H9 (cell line): ENCODE measurements at regions not wholly inside any gene's neighbourhood (a gene's known extent, or its start where the extent isn't known, plus 50 kb on each side); places are given as distances from the start of the nearest gene placed in this dataset.

Source experiments
- DNase-seq: peaks from one replicate; pipeline ENCODE4 v3.0.0-alpha.2; 2017
- H2AFZ ChIP-seq: one replicate; pipeline ENCODE4 v1.6.1; 2013; ENCODE audit warnings: mild to moderate bottlenecking, low read length, control low read depth, moderate library complexity
- H2AK5ac ChIP-seq: 2 replicates; pipeline ENCODE4 v1.6.1; 2013; ENCODE audit warnings: low read length, control low read depth, mixed read lengths; ENCODE audit not compliant: insufficient read length
- H2BK120ac ChIP-seq: one replicate; pipeline ENCODE4 v1.6.1; 2013; ENCODE audit warnings: low read depth, mild to moderate bottlenecking, low read length, control low read depth, inconsistent platforms; ENCODE audit not compliant: poor library complexity, severe bottlenecking
- H2BK12ac ChIP-seq: 2 replicates; pipeline ENCODE4 v1.6.1; 2013; ENCODE audit warnings: low read length, control low read depth, mixed read lengths, low read depth; ENCODE audit not compliant: insufficient read length
- H2BK15ac ChIP-seq: 2 replicates; pipeline ENCODE4 v1.6.1; 2013; ENCODE audit warnings: low read depth, low read length, control low read depth
- H2BK20ac ChIP-seq: one replicate; pipeline ENCODE4 v1.6.1; 2013; ENCODE audit warnings: low read depth, mild to moderate bottlenecking, low read length, control low read depth, inconsistent platforms; ENCODE audit not compliant: poor library complexity, severe bottlenecking
- H2BK5ac ChIP-seq: 2 replicates; pipeline ENCODE4 v1.6.1; 2013; ENCODE audit warnings: low read length, control low read depth, mixed read lengths; ENCODE audit not compliant: insufficient read length
- H3K14ac ChIP-seq: 2 replicates; pipeline ENCODE4 v1.6.1; 2013; ENCODE audit warnings: low read length, control low read depth; ENCODE audit not compliant: insufficient read depth
- H3K18ac ChIP-seq: 2 replicates; pipeline ENCODE4 v1.6.1; 2013; ENCODE audit warnings: low read depth, mild to moderate bottlenecking, mixed read lengths, low read length, control low read depth; ENCODE audit not compliant: insufficient read length
- H3K23ac ChIP-seq: 2 replicates; pipeline ENCODE4 v1.6.1; 2013; ENCODE audit warnings: low read length, control low read depth, mixed read lengths, low read depth; ENCODE audit not compliant: insufficient read length
- H3K23me2 ChIP-seq: 2 replicates; pipeline ENCODE4 v1.6.1; 2013; ENCODE audit warnings: low read depth, mild to moderate bottlenecking, mixed read lengths, low read length, control low read depth; ENCODE audit not compliant: insufficient read length, poor library complexity, severe bottlenecking
- H3K27ac ChIP-seq: 2 replicates; pipeline ENCODE4 v1.5.1; 2013; ENCODE audit warnings: low read length, control low read depth, mixed read lengths, low read depth; ENCODE audit not compliant: insufficient read length
- H3K27me3 ChIP-seq: 2 replicates; pipeline ENCODE4 v1.6.1; 2013; ENCODE audit warnings: low read length, control low read depth, inconsistent platforms; ENCODE audit not compliant: insufficient read depth
- H3K4ac ChIP-seq: 2 replicates; pipeline ENCODE4 v1.6.1; 2013; ENCODE audit warnings: low read depth, mild to moderate bottlenecking, control low read depth, inconsistent platforms, low read length, moderate library complexity
- H3K4me1 ChIP-seq: 2 replicates; pipeline ENCODE4 v1.6.1; 2013; ENCODE audit warnings: low read length, control low read depth, inconsistent platforms; ENCODE audit not compliant: insufficient read depth
- H3K4me2 ChIP-seq: 2 replicates; pipeline ENCODE4 v1.6.1; 2013; ENCODE audit warnings: low read length, control low read depth, mixed read lengths; ENCODE audit not compliant: insufficient read length, insufficient read depth
- H3K56ac ChIP-seq: 2 replicates; pipeline ENCODE4 v1.6.1; 2013; ENCODE audit warnings: low read depth, mild to moderate bottlenecking, mixed read lengths, low read length, control low read depth; ENCODE audit not compliant: insufficient read length
- H3K79me1 ChIP-seq: 2 replicates; pipeline ENCODE4 v1.6.1; 2013; ENCODE audit warnings: low read depth, mild to moderate bottlenecking, moderate library complexity, low read length, control low read depth, inconsistent platforms; ENCODE audit not compliant: insufficient read depth, poor library complexity, severe bottlenecking
- H3K79me2 ChIP-seq: 2 replicates; pipeline ENCODE4 v1.6.1; 2013; ENCODE audit warnings: low read length, control low read depth, inconsistent platforms; ENCODE audit not compliant: insufficient read depth
- H3K9ac ChIP-seq: 2 replicates; pipeline ENCODE4 v1.6.1; 2013; ENCODE audit warnings: low read length, control low read depth, mixed read lengths; ENCODE audit not compliant: insufficient read length; ENCODE audit errors: extremely low read depth
- H3K9me3 ChIP-seq: one replicate; pipeline ENCODE4 v1.6.1; 2013; ENCODE audit warnings: low read depth, low read length, inconsistent platforms; ENCODE audit not compliant: control insufficient read depth
- H3T11ph ChIP-seq: one replicate; pipeline ENCODE4 v1.6.1; 2013; ENCODE audit warnings: mild to moderate bottlenecking, low read length, control low read depth, inconsistent platforms
- H4K20me1 ChIP-seq: one replicate; pipeline ENCODE4 v1.6.1; 2013; ENCODE audit not compliant: control insufficient read depth, insufficient read length, insufficient read depth
- H4K5ac ChIP-seq: 2 replicates; pipeline ENCODE4 v1.6.1; 2013; ENCODE audit warnings: low read depth, mild to moderate bottlenecking, mixed read lengths, low read length, control low read depth; ENCODE audit not compliant: insufficient read length
- H4K8ac ChIP-seq: replicated peaks from 2 replicates; pipeline ENCODE4 v1.6.1; 2013; ENCODE audit warnings: low read length, control low read depth, mixed read lengths, low read depth; ENCODE audit not compliant: insufficient read length
- H4K91ac ChIP-seq: 2 replicates; pipeline ENCODE4 v1.6.1; 2013; ENCODE audit warnings: low read depth, mild to moderate bottlenecking, moderate library complexity, mixed read lengths, low read length, control low read depth; ENCODE audit not compliant: insufficient read length
- H3K27ac Mint-ChIP-seq, 3 experiments: 2 replicates in 2 of 3; 3 replicates in 1 of 3; pipeline ENCODE4 v1.8.0; 2020 to 2021; ENCODE audit warnings: mixed read lengths in 3 of 3, mild to moderate bottlenecking in 1 of 3, moderate library complexity in 1 of 3
- H3K27me3 Mint-ChIP-seq: 2 replicates; pipeline ENCODE4 v1.8.0; 2021; ENCODE audit warnings: low read depth, mild to moderate bottlenecking, moderate library complexity, mixed read lengths
- H3K36me3 Mint-ChIP-seq, 3 experiments: 2 replicates in 2 of 3; 3 replicates in 1 of 3; pipeline ENCODE4 v1.8.0; 2020 to 2021; ENCODE audit warnings: low read depth in 3 of 3, mixed read lengths in 3 of 3; ENCODE audit not compliant: insufficient read depth in 1 of 3
- H3K4me1 Mint-ChIP-seq, 2 experiments: 2 replicates each; pipeline ENCODE4 v1.8.0; 2020; ENCODE audit warnings: mixed read lengths in 2 of 2
- H3K4me3 Mint-ChIP-seq, 2 experiments: 2 replicates in 1 of 2; 3 replicates in 1 of 2; pipeline ENCODE4 v1.8.0; 2020 to 2021; ENCODE audit warnings: mild to moderate bottlenecking in 2 of 2, mixed read lengths in 2 of 2, moderate library complexity in 1 of 2
- H3K9me3 Mint-ChIP-seq, 2 experiments: 2 replicates in 1 of 2; 3 replicates in 1 of 2; pipeline ENCODE4 v1.8.0; 2020; ENCODE audit warnings: mild to moderate bottlenecking in 2 of 2, mixed read lengths in 2 of 2, moderate library complexity in 1 of 2
- WGBS: extraction: QIAGEN DNeasy Blood & Tissue Kit; methylation state at CpG from one replicate; pipeline ENCODE4 v1.1.7; 2013; ENCODE audit warnings: missing lambda C conversion rate, low lambda C conversion rate, mixed read lengths; ENCODE audit not compliant: insufficient read length; ENCODE audit errors: extremely low coverage; 5-methylcytosine and 5-hydroxymethylcytosine counted together
- TF ChIP-seq, protein P1 (sequence below): fragments of 200-600 bp; sonication (generic); conservative IDR thresholded peaks from 3 replicates; pipeline ENCODE4 v1.8.0; 2021; ENCODE audit warnings: antibody characterized with exemption, mild to moderate bottlenecking

DNA sequence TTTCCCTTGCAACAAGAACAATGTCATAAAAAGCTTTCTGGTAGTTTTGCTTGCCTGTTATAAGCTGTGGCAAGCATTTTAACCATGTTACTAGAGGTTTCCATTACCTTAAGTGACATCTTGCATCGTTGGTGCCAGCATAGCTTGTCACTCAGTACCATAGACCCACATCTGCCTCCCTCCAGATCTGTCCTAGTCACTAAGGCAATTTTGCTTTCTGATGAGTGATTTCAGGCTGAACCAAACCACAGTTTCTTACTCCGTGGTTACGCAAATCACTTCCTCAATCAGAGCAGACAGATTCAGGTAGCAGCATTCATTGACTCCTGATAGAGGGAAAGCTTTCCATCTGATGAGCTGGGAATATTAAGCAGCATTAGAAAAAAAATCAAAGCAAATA lies 1057.5 kb upstream of the FAM98A start:
- Histone ChIP-seq H4K8ac (no peak overlapping the region), H2BK15ac (no peak overlapping the region), H3K14ac (no peak overlapping the region), H3K27ac (no peak overlapping the region), H2BK5ac (no peak overlapping the region), H3K23ac (no peak overlapping the region), H2BK20ac (no peak overlapping the region), H3K27me3 (no peaks in the 10 kb centered on the region), H3T11ph (no peak overlapping the region), H3K79me1 (no peaks in the 10 kb centered on the region), H4K5ac (no peak overlapping the region), H3K79me2 (no peaks in the 10 kb centered on the region), H4K20me1 (no peaks in the 10 kb centered on the region), H3K56ac (no peak overlapping the region), H2BK12ac (no peak overlapping the region), H3K9ac (no peak overlapping the region), H3K4me1 (no peaks in the 10 kb centered on the region), H2AK5ac (no peak overlapping the region), H2AFZ (no peak overlapping the region), H3K9me3 (no peaks in the 10 kb centered on the region), H3K4ac (no peak overlapping the region), H3K4me2 (no peak overlapping the region), H2BK120ac (no peak overlapping the region), H4K91ac (no peak overlapping the region), H3K18ac (no peak overlapping the region), H3K23me2 (no peaks in the 10 kb centered on the region)
- Mint-ChIP-seq H3K4me3 (no peak overlapping the region), H3K4me1 (no peaks in the 10 kb centered on the region), H3K36me3 (no peaks in the 10 kb centered on the region; a peak in 1 of 7 replicates), H3K9me3 (peaks cover 8 to 10% of the 10 kb centered on the region in 2 experiments; a peak in 4 of 5 replicates), H3K27me3 (no peaks in the 10 kb centered on the region), H3K27ac (no peak overlapping the region)
- WGBS, result no CpG with 5 or more reads among the region's 3 CpGs
- TF ChIP-seq, protein P1, sequence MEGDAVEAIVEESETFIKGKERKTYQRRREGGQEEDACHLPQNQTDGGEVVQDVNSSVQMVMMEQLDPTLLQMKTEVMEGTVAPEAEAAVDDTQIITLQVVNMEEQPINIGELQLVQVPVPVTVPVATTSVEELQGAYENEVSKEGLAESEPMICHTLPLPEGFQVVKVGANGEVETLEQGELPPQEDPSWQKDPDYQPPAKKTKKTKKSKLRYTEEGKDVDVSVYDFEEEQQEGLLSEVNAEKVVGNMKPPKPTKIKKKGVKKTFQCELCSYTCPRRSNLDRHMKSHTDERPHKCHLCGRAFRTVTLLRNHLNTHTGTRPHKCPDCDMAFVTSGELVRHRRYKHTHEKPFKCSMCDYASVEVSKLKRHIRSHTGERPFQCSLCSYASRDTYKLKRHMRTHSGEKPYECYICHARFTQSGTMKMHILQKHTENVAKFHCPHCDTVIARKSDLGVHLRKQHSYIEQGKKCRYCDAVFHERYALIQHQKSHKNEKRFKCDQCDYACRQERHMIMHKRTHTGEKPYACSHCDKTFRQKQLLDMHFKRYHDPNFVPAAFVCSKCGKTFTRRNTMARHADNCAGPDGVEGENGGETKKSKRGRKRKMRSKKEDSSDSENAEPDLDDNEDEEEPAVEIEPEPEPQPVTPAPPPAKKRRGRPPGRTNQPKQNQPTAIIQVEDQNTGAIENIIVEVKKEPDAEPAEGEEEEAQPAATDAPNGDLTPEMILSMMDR, result no peak
- DNase-seq, result no peak
